Epithelial cell of proximal tubule (primary cell): ENCODE measurements at regions not wholly inside any gene's neighbourhood (a gene's known extent, or its start where the extent isn't known, plus 50 kb on each side); places are given as distances from the start of the nearest gene placed in this dataset.

Experiments used
- DNase-seq: peaks from one replicate; pipeline ENCODE4 v3.0.0-alpha.2; 2011; ENCODE audit warnings: low read depth
- H3K4me3 ChIP-seq: 2 replicates; pipeline ENCODE4 v1.5.1; 2011; ENCODE audit warnings: low read depth, mild to moderate bottlenecking, low read length
- TF ChIP-seq, protein P1 (sequence below): conservative IDR thresholded peaks from 2 replicates; pipeline ENCODE4 v1.5.1; 2012; ENCODE audit warnings: low read depth, mild to moderate bottlenecking, low read length

DNA sequence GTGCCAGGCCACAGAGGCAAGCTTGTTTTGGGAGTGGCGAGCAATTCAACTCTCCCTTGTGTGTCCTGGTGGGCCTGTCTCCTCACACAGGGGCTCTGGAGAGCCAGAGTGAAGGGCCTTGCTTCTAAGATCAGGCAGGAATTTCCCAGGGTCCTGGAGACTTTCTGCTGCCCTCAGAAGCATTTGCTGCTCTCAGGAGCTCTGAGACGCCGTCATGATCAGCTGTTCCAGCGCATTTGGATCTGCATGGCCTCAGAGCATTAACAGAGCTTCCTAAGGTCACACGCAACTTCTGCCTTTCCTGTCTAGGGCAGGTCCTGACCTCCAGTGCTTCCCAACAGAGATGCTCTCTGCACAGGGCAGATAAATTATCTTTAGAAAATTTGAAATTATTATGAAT lies 52.2 kb upstream of the C10orf90 start:
- no peak for DNase-seq
- TF ChIP-seq, protein P1, sequence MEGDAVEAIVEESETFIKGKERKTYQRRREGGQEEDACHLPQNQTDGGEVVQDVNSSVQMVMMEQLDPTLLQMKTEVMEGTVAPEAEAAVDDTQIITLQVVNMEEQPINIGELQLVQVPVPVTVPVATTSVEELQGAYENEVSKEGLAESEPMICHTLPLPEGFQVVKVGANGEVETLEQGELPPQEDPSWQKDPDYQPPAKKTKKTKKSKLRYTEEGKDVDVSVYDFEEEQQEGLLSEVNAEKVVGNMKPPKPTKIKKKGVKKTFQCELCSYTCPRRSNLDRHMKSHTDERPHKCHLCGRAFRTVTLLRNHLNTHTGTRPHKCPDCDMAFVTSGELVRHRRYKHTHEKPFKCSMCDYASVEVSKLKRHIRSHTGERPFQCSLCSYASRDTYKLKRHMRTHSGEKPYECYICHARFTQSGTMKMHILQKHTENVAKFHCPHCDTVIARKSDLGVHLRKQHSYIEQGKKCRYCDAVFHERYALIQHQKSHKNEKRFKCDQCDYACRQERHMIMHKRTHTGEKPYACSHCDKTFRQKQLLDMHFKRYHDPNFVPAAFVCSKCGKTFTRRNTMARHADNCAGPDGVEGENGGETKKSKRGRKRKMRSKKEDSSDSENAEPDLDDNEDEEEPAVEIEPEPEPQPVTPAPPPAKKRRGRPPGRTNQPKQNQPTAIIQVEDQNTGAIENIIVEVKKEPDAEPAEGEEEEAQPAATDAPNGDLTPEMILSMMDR = no peak

DNA sequence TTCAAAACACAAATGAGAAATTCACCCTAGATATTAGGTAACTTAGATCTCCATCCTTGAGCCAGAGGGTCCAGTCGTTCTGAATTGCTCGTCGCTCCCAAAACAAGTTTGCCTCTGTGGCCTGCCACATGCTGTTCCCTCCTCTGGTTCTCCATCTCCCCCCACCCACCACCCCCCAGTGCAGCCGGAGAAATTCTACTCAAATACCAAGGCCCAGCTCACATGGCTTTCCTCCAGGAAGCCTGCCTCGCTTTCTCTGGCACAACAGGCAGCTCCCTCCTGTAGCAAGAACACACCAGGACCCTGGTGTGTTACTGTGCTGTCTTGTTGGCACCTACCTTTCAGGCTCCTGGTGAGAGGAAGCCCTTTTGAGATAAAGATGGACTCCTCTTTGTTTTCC lies 52.7 kb upstream of the C10orf90 start:
- TF ChIP-seq, protein P1 = no peak
- no peak for DNase-seq
- H3K4me3 ChIP-seq = no peak overlapping the region

More for the DNA sequence above, 52.2 kb upstream of the C10orf90 start:
- H3K4me3 ChIP-seq = no peak overlapping the region

DNA sequence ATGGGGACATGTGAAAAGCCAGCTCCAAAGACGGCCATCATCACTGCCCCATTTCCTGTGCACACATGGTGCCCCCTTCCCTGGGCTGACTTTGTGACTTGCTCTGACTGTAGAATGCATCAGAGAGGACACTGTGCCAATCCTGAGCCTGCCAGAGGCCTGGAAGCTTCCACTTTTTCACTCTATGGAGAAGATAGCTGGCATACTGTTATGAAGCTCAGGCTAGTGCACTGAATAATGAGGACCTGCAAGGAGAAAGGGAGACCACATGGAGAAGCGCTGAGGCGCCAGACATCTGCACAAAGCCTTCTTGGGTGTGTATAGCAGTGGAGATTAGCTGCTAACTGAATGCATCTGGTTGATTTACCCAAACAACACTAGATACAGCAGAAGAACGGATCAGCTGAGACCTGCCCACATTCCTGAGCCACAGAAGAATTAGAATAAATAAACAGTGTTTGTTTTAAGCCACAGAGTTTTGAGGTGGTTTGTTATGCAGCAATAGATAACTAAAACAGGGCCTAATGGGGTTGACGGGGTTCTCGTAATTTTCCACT lies 58.9 kb upstream of the C10orf90 start:
- no peak overlapping the region for H3K4me3 ChIP-seq
- TF ChIP-seq, protein P1 = no peak
- DNase-seq = no peak

DNA sequence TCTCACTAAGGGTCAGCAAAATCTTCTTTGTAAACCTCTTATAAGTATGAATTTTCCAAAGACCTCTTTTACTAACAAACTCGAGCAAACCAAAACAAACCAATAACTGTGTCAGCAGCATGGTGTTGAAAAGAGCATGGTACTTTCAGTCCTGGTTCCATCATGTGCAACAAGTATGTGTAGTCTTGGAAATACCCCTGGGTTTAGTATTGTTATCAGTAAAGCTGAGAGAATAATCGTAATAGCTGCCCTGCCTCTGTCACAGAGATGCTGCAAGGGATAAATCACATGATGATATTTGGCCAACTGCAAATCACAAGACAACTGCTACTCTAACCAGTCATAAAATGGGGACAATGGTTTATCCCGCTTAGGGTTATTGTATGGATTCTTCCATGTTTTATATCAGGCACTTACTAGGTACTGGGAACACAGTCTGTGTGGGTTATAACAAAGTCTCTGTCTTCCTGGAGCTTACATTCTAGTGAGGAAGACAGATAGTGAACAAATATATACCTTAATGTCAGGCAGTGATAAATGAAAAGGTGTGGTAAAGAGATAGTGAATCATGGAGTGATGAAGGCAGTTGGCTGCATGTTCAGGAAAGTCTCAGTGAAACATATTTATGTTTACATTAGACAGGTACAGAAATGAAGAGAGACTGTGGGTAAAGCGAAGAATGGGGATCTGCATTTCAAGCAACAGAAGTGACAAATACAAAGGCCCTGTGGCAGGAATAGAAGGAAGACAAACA lies 60.5 kb upstream of the C10orf90 start:
- H3K4me3 ChIP-seq = no peak overlapping the region
- DNase-seq = no peak
- TF ChIP-seq, protein P1 = no peak

DNA sequence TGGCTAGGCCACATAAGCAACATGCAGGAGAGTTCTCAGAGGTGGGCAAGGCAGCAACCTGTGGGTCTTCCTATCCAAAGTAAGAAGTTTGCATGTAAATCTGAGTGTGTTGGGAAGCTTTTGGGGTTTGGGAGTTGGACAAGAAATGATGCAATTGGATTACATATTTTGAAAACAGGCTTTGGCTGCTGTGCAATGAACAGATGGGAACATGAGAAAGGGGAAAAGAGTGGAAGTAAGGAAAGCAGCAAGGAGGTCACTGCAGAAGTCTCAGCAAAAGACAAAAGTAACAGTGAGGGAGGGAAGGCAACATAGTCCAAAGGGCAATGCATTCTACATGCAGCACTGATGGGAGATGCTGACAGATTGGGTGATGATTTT lies 61.1 kb upstream of the C10orf90 start:
- DNase-seq = no peak
- TF ChIP-seq, protein P1 = no peak

DNA sequence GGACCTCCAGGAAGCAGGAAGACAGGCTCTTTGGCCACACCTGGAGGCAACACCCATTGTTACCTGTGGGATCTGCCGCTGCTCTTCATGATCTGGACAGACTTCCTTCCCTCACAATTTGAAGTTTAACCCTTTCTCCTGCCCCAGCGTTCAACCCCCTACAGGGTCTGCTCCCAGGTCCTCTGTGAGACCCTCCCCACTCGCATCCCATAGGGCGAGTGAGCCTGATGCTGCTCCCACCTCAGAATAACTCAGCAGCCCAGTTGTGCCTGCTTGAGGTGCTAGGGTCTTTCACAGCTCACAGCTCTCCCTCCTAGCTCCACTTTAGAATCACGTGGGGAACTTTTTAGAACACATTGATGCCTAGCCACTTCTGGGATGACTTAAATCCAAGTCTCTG lies 61.8 kb upstream of the C10orf90 start:
- DNase-seq = no peak
- TF ChIP-seq, protein P1 = no peak
- H3K4me3 ChIP-seq = no peak overlapping the region

More for the DNA sequence above, 61.1 kb upstream of the C10orf90 start:
- no peak overlapping the region for H3K4me3 ChIP-seq

DNA sequence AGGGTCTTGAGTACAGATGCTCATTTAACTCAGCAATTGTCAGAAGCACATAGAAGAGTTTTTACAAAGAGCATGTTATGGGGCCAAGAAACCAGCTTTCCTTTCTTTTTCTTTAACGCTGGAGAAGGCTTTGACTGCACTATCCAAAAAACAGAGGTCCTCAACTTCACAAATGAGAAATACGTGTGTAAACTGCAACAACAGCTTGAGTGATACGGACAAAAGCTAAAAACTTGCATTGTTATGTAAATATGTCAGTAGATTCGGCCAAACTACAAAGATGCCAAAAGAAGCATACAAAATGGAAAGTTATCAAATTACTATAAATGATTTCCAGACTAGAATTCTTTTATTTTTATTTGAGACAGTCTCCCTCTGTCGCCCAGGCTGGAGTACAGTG lies 62.4 kb upstream of the C10orf90 start:
- DNase-seq = no peak
- no peak overlapping the region for H3K4me3 ChIP-seq

More for the DNA sequence above, 62.4 kb upstream of the C10orf90 start:
- TF ChIP-seq, protein P1 = no peak
